ENCODE measurements at regions not wholly inside any gene's neighbourhood (a gene's known extent, or its start where the extent isn't known, plus 50 kb on each side); places are given as distances from the start of the nearest gene placed in this dataset.

DNA sequence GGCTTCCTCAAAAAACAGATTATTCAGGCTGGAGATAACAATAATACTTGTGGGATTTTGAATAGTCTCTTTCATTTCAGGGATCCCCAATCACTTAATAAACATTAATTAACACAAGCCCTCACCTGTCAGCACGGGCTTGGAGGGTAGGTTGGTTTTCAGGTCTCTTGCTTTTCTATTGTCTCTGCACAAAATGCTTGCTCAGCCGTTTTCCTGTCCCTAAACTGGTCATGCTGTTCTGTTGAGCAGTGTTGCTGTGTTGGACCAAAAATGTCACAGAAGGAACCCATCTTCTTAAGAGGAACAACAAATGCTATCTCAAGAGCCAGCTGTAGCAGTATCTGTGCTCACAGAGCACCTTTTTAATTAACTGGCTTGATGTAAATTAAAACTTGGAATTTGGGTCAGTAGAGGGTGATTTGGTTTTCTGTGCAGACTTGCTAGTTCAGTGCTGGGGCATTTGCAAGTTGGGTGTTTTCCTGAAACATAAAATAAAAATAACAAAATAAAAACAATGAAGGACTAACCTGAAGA is 231.8 kb upstream of the CRY1 start:
- no peak for DNase-seq

- no peak for DNase-seq
These were observed 232.9 kb upstream of the CRY1 start for GRCh38 chr12:107326237-107326636.

- DNase-seq, result no peak
These were observed 234.4 kb upstream of the CRY1 start for GRCh38 chr12:107327651-107328182.

GRCh38 chr12:107328442-107329133 is 235.2 kb upstream of the CRY1 start:
- no peak for DNase-seq

GRCh38 chr12:107329569-107330324 is 236.4 kb upstream of the CRY1 start:
- no peak for DNase-seq

DNA sequence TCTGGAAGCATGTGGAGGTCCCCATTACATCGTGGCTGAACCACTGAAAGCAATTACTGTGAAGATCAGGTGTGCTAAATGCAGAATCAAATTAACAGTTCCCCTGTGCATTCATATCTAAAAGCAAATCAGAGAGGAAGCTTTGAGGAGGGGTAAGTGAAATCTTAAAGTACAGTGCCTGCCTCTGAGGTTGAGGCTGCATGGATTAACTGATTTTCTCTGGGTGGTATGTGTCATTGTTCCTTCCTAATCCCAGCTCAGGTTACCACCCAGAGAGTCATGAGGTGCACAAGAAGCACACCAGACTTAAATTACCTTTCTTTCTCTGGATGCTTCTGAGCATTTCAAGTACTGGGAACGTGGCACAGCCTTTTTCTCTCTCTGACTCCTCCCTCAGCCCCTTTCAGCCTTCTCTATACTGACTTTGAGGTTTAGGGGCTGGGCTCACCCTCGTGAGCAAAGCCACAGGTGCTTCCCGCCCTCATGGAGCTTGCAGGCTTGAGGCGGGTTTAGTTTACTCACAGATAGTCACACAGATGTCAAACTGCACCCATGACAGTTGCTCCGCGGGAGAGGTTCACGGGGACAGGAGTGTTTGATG is 237.6 kb upstream of the CRY1 start:
- DNase-seq, result no peak

GRCh38 chr12:107331471-107331870 is 238.1 kb upstream of the CRY1 start:
- no peak for DNase-seq

- DNase-seq, result no peak
These were observed 238.6 kb upstream of the CRY1 start for GRCh38 chr12:107331912-107332311.

- DNase-seq, result no peak
These were observed 239.4 kb upstream of the CRY1 start for GRCh38 chr12:107332743-107333142.

DNA sequence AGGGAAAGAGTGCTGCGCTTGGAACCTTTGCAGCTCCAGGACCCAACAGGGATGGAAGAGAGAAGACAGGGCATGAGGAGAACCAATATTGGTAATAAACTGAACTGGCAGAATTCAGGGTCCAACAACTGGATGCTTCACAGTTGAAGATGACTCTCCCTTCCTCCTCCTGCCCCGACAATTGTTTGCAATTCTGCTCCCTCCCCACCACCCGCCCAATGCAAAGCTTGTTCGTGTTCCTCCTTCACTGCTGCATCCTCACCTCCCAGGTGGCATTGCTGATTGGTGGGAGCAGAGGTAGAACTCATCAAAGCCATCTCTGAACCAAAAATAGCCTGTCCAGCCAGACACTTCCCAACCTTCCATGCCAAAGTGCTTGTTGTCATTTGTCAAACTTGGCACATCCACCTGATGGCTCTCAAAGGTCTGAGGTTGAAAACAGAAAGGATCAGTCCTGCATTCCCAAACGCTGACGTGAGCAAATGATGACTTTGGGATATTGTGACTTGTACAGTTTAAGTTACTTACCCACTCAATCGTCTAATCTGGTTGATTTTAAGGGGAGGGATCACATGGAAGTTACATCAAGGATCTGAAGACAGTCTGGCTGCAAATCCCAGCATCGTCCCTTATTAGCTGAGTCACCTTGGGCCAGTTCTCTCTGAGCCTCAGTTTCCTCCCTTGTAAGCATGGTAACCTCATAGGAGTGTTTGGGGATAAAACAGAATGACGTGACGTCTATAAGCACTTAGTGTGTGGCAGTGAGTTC is 242.6 kb upstream of the CRY1 start:
- no peak for DNase-seq

- no peak for DNase-seq
These were observed 243.3 kb upstream of the CRY1 start for GRCh38 chr12:107336695-107337094.

- no peak for DNase-seq
These were observed 244.2 kb upstream of the CRY1 start for GRCh38 chr12:107337346-107338095.

DNA sequence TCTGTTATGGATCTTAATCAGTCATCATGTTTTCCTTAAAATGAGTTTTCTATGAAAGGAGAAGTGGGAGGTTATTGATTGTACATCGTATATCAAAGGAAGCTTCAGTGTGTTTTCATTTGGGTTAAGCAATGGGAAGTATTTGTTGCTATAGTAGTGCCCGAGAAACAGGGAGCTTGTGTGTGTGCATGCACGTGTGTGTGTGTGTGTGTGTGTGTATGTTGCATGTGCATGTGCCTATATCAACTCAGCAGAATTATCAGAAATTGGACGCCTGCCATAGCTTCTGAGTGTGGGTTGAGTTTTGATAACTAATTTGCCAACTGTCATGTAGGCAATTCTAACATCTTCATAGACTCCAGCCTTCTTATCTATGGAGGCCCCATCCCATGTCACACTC is 246.1 kb upstream of the CRY1 start:
- DNase-seq, result no peak

- no peak for DNase-seq
These were observed 246.6 kb upstream of the CRY1 start for GRCh38 chr12:107339932-107340331.

DNA sequence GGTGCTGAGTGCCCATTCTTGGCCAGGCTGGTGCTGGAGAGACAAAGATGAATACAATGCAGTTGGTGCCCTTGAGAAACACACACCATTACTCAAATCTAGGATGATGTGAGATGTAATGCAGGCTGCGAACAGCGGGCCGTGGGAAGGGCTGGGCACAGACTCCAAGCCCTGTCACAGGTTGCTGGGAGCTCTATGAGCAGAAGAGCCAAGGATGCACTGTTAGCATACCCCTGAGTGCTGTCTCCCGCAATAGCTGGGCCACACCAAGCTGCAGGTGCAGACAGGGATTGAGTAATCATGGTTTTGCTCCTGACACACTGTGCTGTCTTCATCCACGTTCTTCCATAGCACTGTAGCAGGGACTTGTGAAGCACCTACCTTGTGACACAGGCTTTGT is 247.5 kb upstream of the CRY1 start:
- no peak for DNase-seq

GRCh38 chr12:107344035-107344808 is 250.9 kb upstream of the CRY1 start:
- DNase-seq, result no peak

- DNase-seq, result no peak
These were observed 253.9 kb upstream of the CRY1 start for GRCh38 chr12:107347261-107347660.

DNA sequence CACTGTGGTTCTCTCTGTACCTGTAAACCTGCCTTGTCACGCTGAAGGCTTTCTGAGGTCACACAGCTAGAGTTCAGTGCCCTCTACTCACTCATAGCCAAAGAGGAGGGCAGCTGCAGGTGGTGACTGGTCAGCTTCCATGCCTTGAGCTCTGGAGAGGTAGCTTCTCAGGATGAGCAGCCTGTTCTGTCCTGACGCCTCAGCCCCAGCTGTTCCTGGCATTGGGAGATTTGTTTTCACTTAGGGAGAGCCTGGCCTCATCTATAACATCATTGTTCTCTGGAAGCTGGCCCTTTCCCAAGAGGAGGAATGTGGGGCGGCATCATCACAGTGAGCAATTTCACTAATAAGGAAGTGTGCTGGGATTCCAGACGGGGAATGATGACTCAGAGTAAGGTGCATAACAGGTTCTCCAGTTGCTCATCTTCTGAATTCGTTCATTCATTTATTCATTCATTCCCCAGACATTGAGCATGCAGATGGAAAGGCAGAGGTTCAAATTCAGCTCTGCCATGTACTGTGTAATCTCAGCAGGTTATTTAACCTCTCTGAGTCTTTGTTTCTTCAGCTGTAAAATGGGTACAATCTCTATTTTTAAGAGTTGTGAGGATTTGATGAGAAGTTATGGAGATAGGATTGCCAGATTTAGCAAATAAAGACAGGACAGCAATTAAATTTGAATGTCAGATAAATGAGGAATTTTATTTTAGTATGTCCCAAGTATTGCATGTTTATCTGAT is 255.8 kb upstream of the CRY1 start:
- no peak for DNase-seq

DNA sequence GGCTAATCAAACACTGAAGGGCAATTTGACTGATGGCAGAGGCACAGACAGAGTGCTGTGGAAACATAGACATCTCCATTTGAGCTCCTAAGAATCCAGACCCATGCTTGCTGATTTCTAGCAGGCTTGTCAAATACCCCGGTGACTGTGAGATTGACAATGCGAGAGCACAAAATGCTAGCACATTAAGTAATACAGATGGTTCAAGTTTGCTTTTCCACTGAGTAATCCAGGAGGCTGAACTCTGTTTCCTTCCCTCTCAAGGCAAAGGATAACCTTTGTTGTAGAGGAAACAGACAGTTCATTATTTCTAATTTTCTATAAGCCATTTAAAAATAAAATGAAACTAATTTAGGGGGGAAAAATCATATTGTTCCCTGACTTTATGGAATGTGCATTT is 256.5 kb upstream of the CRY1 start:
- no peak for DNase-seq

GRCh38 chr12:107351109-107351508 is 257.8 kb upstream of the CRY1 start:
- no peak for DNase-seq

DNA sequence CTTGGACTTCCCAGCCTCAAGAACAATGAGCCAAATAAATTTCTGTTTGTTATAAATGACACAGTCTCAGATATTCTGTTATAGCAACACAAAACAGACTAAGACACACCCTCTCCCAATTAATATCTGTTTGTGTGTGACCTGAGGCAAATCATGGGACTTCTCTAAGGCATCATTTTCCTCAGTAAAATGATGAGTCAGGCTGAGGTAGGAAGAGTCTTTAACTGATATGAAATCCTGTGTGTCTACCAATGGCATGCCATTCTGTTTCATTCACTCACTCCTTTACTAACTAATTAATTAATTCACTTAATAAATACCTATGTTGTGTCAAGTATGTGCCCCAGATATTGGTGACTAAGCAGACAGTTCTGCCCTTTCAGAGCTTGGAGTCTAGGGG is 258.4 kb upstream of the CRY1 start:
- no peak for DNase-seq

All from activated naive CD4-positive, alpha-beta T cell (primary cell).